SKM-1 (cell line): ENCODE measurements at regions not wholly inside any gene's neighbourhood (a gene's known extent, or its start where the extent isn't known, plus 50 kb on each side); places are given as distances from the start of the nearest gene placed in this dataset.

Source experiments
- DNase-seq: peaks from one replicate; lab custom pipeline; 2025; ENCODE audit not compliant: unreplicated experiment; lab: John Stamatoyannopoulos, UW

- DNase-seq = no peak
Measured at GRCh38 chr10:4095166-4095917, 310.3 kb upstream of the KLF6 start.

DNA sequence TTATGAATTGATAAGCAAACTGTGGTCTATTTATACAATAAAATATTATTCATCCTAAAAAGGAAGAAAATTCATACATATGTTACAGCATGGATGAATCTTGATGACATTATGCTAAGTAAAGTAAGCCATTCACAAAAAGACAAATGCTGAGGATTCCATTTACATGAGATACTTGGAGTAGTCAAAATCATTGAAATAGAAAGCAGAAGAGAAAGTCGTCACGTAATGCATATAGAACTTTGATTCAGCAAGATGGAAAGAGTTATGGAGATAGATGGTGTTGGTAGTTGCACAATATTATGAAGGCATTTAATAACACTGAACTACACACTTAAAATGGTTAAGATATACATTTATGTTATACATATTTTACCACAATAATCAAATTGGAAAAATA is 309.7 kb upstream of the KLF6 start:
- no peak for DNase-seq

DNA sequence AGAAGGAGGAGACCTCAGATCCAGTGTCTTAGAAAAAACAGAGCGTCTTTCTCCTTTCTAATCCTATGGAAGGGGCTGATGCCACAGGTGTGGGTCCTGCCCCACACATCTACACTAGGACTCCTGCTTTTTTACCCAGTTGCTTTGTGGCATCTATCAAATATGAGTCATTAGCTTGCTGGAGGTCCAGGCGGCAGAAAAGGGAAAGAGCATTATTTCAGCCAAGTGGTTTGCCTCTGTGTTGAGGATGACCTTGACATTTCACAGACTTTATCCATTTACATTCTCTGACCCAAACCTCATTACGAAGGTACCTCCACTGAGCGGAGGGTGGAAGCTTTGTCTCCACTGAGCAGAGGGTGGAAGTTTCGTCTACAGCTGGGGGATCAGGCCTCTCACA is 308.4 kb upstream of the KLF6 start:
- no peak for DNase-seq

- no peak for DNase-seq
Measured at GRCh38 chr10:4088354-4089066, 303.5 kb upstream of the KLF6 start.

DNA sequence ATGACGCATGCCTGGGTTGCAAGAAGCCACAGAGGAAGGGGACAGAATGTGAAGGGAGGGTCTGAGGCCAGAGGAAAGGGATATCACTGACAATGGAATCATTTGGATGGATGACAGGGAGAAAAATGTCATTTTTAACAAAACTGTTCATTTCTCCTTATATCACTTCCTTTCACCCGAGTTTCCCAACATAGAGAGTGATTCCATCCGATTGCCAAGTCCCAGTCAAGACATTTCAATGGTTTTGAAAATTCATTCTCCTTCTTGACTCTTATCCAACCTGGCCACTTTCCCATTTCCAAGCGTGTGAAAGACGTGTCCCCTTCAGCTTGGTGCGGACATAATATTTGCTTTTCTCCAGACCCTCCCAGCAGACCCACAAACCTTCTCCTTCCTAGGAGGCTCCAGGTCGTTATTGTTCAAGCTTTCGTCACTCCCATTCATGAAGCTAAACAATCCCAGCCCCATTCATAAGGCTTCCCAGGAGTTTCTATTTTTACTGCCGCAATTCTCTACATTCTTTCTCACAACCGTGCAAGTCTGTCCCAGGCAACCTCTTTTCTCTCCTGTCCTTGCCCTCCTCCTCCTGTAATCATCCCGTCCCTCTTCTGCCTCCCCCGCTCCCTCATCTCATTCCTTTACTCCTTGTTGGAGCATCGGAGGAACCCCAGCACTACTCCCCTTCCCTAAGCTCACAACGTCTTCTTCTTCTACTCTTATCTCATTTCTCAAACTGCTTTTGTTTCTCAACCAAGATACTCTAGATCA is 301.3 kb upstream of the KLF6 start:
- DNase-seq = no peak

DNA sequence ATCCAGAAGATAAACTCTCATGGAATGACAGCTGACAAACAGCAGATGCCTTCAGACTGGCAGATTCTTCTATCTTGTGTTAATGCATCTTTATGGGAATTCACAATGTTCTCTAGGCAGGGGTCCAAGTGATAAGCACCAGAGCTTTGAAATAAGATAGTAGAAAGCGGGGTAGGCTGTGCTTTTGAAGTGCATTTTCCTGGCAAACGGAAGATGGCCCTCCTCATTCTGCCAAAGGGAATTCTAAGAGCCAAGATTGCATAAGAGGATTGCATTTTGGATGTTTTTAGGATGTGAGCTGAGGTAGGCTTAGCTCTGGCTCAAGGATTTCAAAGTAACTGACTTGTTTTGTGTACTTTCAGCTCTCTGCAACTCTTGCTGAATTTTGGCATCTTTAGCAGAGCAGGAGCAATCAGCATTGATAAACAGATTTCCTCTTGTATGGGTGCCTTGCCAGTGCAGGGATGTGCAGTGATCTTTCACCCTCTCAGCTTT is 298.5 kb upstream of the KLF6 start:
- DNase-seq = no peak

DNA sequence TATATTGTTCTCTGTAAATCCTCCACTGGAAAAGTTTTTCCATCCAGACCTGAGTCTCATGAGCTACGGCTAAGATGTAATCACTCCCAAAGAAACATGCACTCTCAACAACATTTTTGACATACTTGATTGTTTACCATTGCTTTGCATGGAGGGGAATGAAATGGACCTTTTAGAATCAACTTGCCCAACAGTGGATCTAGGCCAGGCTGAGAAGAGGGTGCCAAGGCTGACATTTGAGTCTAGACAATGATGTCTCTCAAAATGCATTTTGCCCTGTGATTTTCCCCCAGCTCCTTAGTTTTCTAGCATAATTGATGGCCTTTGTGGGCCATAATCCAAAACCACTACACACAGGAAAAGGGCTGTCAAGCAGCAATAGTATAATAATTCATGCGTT is 297.9 kb upstream of the KLF6 start:
- DNase-seq = no peak

DNA sequence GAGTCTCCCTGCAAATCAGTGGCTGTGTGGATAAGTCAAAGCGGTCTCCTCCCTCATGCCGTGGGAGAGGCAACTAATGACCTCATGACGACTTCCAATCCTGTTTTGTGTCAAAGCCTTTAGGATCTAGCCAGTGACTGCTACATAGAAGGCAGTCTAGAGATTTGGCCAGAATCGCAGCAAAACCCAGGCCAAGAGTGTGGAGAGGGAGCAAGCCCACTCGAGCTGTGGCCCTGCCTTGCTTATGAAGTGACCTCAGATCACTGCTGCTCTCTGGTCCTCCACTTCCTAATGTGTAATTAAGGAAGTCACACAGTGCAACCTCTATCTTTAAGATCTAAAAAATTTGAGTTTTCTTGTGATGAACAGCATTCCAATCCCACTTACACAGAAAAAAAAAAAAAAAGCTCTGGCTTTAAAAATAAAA is 296.7 kb upstream of the KLF6 start:
- no peak for DNase-seq

DNA sequence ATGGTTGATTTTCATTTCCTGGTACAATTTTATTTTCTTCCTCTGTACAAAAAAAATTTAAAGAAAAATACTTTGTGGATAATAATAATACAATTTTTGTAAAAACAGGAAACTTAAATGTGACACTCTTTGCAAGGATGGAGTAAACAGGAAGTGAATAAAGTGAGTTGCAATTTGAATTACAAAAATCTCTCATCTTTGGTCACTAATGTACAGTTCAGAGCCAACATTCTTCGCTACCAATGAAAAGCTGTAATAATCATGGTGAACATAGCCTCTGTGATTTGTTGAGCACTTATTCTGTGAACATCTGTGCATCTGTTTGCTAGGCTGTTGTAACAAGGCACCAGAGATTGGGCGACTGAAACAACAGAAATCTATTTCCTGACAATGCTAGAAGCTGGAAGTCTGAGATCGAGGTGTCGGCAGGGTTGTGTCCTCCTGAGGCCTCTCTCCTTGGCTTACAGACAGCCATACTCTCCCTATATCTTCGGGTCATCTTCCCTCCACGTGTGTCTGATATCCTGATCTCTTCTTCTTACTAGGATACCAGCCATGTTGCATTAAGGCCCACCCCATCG is 295.3 kb upstream of the KLF6 start:
- no peak for DNase-seq

DNA sequence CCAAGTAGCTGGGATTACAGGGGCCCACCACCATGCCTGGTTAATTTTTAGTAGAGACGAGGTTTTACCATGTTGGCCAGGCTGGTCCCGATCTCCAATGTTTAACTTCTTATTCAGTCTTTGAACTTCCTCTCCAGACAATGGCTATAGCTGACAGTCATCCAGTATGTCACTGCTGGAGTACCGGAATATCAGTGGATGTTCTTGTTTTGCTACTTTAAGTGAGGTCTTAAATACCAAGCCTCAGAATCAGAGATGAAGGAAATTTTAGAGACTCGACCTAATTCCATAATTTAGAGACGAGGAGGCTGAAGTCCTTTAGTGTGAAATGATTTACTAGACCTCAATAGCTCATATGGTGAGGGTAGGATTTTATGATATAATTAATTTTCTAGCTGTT is 294.8 kb upstream of the KLF6 start:
- no peak for DNase-seq

GRCh38 chr10:4077804-4078203 is 292.8 kb upstream of the KLF6 start:
- DNase-seq = no peak

GRCh38 chr10:4076983-4077382 is 292.0 kb upstream of the KLF6 start:
- DNase-seq = no peak

DNA sequence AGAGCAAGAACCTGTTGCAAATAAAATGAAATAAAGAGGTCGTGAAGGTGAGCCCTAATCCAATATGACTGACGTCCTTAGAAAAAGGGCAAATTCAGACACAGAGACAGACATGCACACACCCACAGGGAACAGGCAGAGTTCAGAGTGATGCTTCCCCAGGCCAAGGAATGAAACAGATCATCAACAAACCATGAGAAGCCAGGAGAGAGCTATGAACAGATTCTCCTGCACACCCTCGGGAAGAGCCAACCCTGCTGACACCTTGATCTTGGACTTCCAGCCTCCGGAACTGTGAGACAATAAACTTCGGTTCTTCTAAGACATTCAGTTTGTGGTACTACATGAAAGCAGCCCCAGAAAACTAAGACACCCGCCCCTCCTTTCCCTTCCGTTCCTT is 290.4 kb upstream of the KLF6 start:
- no peak for DNase-seq

DNA sequence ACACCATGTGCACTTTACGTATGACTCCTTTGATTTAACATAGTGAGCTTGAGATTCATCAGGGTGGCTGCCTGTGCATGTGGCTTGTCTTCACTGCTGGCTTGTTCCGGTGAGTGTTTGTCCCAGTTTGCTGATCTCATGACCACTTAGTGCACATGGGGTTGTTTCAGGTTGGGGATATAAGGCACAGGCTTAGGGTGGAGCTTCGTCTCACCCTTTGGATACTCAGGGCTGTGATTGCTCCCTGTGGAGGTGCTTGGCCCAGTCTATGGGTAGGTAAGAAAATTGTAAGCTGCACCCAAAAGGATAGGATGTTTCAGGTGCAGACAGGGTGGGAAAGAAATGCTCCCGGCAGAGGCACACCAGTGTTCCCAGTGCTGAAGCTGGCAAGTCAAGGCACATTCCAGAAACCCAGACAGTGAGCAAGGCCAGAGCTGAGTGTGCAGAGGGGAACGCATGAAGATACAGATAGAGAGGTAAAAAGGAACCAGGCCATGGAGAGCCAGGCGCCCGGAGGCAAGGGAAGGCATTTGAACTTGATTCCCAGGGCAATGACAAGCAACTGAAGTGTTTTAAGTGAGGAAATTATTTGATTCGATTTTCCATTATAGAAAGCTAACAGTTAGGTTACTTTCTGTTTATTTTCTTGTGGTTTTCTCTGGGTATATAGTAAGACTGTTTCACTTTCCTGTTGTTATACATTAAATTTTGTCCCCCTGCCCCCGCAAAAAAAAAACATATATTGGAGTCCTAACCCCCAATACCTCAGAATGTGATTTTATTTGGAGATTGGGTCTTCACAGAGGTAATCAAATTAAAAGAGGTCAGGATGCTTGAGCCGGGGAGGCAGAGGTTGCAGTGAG is 289.8 kb upstream of the KLF6 start:
- DNase-seq = no peak

DNA sequence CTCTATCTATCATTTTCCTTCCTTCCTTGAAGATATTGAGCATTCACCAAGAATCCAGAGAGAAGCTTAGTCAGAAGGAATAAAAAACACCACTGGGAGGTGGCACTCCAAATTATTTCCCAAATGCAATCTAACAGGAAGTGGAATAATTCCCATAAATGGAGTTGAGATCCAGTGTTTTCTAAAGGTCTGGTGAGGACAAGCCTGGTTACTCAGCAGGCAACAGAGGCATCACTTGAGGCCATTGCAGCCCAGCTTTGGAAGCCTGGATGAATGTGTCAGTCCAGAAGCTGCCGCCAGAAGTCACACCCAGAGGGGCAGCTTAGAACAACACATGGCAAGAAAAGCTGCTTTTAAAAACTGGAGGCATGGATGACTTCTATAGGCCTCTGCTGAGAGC is 288.9 kb upstream of the KLF6 start:
- no peak for DNase-seq

GRCh38 chr10:4070921-4071660 is 286.1 kb upstream of the KLF6 start:
- no peak for DNase-seq

DNA sequence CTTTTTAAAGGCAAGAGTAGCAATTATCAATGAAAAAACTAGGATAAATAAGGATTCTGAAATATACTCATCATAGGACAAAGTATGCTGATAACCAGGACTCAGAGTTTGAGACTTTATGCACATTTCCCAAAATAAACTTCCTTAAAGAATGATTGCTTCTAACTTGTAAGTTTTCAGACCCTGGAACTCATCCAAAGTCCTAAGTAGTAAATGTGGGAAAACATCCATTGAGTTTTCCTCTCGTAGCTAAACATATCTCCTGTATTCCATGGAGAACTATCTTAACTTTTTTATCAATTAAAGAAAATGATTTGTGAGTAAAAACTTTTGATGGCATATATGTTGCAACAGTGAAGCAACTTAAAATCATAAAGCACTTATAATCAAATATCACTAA is 285.2 kb upstream of the KLF6 start:
- no peak for DNase-seq

DNA sequence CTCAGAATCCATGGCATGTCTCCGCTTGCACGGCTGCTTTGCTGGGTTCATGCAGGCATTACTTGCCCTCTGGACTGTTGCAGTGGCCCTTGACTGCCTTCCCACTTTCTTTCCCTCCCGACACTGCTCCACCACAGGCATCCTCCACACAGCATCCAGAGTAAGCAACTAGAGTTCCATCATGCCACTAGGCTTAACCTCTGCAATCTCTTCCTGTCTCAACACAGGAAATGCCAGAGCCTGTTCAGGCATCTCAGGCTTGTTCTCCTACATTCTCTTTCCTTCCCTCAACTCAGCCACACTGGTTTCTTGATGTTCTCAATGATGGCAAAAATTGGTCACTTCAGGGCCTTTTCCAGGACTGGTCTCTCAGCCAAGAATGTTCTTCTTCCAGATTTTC is 284.5 kb upstream of the KLF6 start:
- DNase-seq = no peak

DNA sequence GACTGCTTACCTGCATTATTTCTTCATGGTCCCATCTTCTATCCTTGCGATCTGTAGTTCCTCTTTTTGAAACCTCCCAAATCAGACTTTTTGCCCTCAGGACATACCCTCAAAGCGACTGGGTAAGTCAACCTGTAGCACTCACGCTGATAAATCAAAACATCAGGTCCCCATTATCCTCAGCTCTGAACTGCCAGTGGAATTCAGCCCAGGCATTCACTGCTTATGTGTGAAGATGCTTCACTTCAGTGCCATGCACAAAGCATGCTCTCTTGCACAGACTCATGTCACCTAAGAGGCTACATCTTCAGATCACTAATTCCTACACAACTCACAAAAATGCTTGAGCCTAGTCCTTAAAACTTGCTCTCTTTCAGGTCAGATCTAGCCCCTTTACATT is 283.6 kb upstream of the KLF6 start:
- no peak for DNase-seq
